Endothelial cell of umbilical vein (primary cell): ENCODE measurements at regions not wholly inside any gene's neighbourhood (a gene's known extent, or its start where the extent isn't known, plus 50 kb on each side); places are given as distances from the start of the nearest gene placed in this dataset.

Experiments used
- BruUV-seq: library from RNA; stranded (reverse); fragments of 400-500 nt; replicated peaks from 2 replicates; lab custom pipeline; 2021; lab: Mats Ljungman, UMichigan
- CTCF ChIA-PET: fragments of 300-600, 350-600 bp; sonication (Branson Sonifier 250); formaldehyde crosslinking; loops from one replicate; lab custom pipeline; 2021; ENCODE audit warnings: antibody characterized with exemption, inconsistent platforms; lab: Charles Lee
- POLR2A ChIA-PET: fragments of 300-600, 350-600 bp; sonication (Branson Sonifier 250); formaldehyde crosslinking; loops from one replicate; lab custom pipeline; 2021; ENCODE audit warnings: antibody characterized with exemption, inconsistent platforms; lab: Charles Lee
- DNase-seq: peaks from one replicate; pipeline ENCODE4 v3.0.0-alpha.2; 2011; ENCODE audit warnings: low read depth, low spot score
- FAIRE-seq: peaks from 2 replicates; lab custom pipeline; 2011; peaks lifted over from hg19 to GRCh38; lab: Jason Lieb, UNC
- H2AFZ ChIP-seq: 2 replicates; pipeline ENCODE4 v1.6.0; 2012; ENCODE audit warnings: low read depth, low read length, control low read depth, inconsistent platforms
- H3K27ac ChIP-seq: 2 replicates; pipeline ENCODE4 v1.5.1; 2011; ENCODE audit warnings: low read depth, mild to moderate bottlenecking, control low read depth, low read length, moderate library complexity; ENCODE audit not compliant: insufficient read depth
- H3K27me3 ChIP-seq, 2 experiments: 2 replicates each; pipeline versions ENCODE4 v1.6.0 to v1.6.1; 2011; ENCODE audit warnings: low read length in 2 of 2, mixed read lengths in 1 of 2; ENCODE audit not compliant: control insufficient read depth in 2 of 2, insufficient read depth in 2 of 2
- H3K36me3 ChIP-seq, 2 experiments: 2 replicates in 1 of 2; 3 replicates in 1 of 2; pipeline ENCODE4 v1.5.1; 2011; ENCODE audit warnings: low read length in 2 of 2, mild to moderate bottlenecking in 1 of 2, moderate library complexity in 1 of 2; ENCODE audit not compliant: control insufficient read depth in 2 of 2, insufficient read depth in 2 of 2; ENCODE audit errors: extremely low read depth in 1 of 2
- H3K4me1 ChIP-seq: 3 replicates; pipeline ENCODE4 v1.5.1; 2011; ENCODE audit warnings: mild to moderate bottlenecking, low read length; ENCODE audit not compliant: control insufficient read depth, insufficient read depth; ENCODE audit errors: extremely low read depth
- H3K4me2 ChIP-seq: 2 replicates; pipeline ENCODE4 v1.6.1; 2011; ENCODE audit warnings: low read length, control low read depth, mixed read lengths; ENCODE audit not compliant: insufficient read depth
- H3K4me3 ChIP-seq, 3 experiments: fragments of 200-600 bp in 1 of 3; sonication (generic), shearing (Covaris generic) in 1 of 3; replicated peaks in 1 of 3; 2 replicates each; pipeline ENCODE4 v1.5.1; 2011 to 2016; ENCODE audit warnings: control low read depth in 3 of 3, low read length in 3 of 3, mild to moderate bottlenecking in 2 of 3, inconsistent platforms in 1 of 3, low read depth in 1 of 3, moderate library complexity in 1 of 3; ENCODE audit not compliant: insufficient read depth in 1 of 3
- H3K79me2 ChIP-seq: 2 replicates; pipeline ENCODE4 v1.6.0; 2012; ENCODE audit warnings: low read length, inconsistent platforms; ENCODE audit not compliant: control insufficient read depth, insufficient read depth
- H3K9ac ChIP-seq: replicated peaks from 2 replicates; pipeline ENCODE3; 2011; ENCODE audit warnings: low read length, control low read depth; ENCODE audit not compliant: insufficient read depth; ENCODE audit errors: extremely low read depth
- H3K9me1 ChIP-seq: replicated peaks from 3 replicates; pipeline ENCODE4 v1.6.0; 2011; ENCODE audit warnings: mild to moderate bottlenecking, low read length; ENCODE audit not compliant: control insufficient read depth, insufficient read depth; ENCODE audit errors: extremely low read depth
- H3K9me3 ChIP-seq: replicated peaks from 2 replicates; pipeline ENCODE4 v1.5.1; 2012; ENCODE audit warnings: low read length, inconsistent platforms; ENCODE audit not compliant: control insufficient read depth, insufficient read depth
- H4K20me1 ChIP-seq: replicated peaks from 2 replicates; pipeline ENCODE3; 2011; ENCODE audit warnings: mild to moderate bottlenecking, low read length; ENCODE audit not compliant: control insufficient read depth, insufficient read depth; ENCODE audit errors: extremely low read depth
- CTCF ChIP-seq, 2 donors: IDR thresholded peaks; 1 replicate in 1 of 2; 2 replicates in 1 of 2; pipeline ENCODE4 v1.5.1; 2011; ENCODE audit warnings: low read length in 2 of 2, mild to moderate bottlenecking in 2 of 2, moderate library complexity in 2 of 2, control low read depth in 1 of 2, inconsistent platforms in 1 of 2, low read depth in 1 of 2; ENCODE audit not compliant: insufficient read depth in 1 of 2; ENCODE audit errors: extremely low read depth in 1 of 2
- EZH2 ChIP-seq: IDR thresholded peaks from 2 replicates; pipeline ENCODE4 v1.6.1; 2012; ENCODE audit warnings: borderline replicate concordance, low read depth, mild to moderate bottlenecking, moderate library complexity, low read length, inconsistent platforms; ENCODE audit not compliant: severe bottlenecking
- FOS ChIP-seq: IDR thresholded peaks from 2 replicates; pipeline ENCODE4 v1.6.1; 2011; ENCODE audit warnings: mild to moderate bottlenecking, low read length, moderate library complexity, borderline replicate concordance; ENCODE audit not compliant: insufficient read depth
- GATA2 ChIP-seq: IDR thresholded peaks from 2 replicates; pipeline ENCODE4 v1.7.0; 2011; ENCODE audit warnings: low read depth, mild to moderate bottlenecking, moderate library complexity, mixed read lengths, low read length; ENCODE audit not compliant: insufficient read length, insufficient read depth
- MYC ChIP-seq: IDR thresholded peaks from one replicate; pipeline ENCODE4 v1.6.1; 2011; ENCODE audit warnings: mild to moderate bottlenecking, low read depth, low read length
- dilution Hi-C: fragments of 300-500 bp; cut with MboI; formaldehyde crosslinking; loops from one replicate; pipeline ENCODE4 v1.15.0; 2019; ENCODE audit warnings: low sequenced_read_pairs; ENCODE audit not compliant: extremely low pct_ligation_motif_present
- intact Hi-C: fragments of 100-400 bp; cut with micrococcal nuclease; formaldehyde crosslinking; loops from one replicate; pipeline ENCODE4 v1.10.0; 2022

GRCh38 chr3:116896116-116896515, 186.5 kb downstream of the TUSC7 start:
- POLR2A ChIA-PET, result no interaction called here
- dilution Hi-C loops (no loop called here), intact Hi-C loops (loop anchor here (10.0 kb wide), 1 partner anchor 1669 kb away; no protein-coding TSS in a partner anchor)

More at GRCh38 chr3:116896116-116896515, 186.5 kb downstream of the TUSC7 start:
- Histone ChIP-seq H3K9ac (no peak overlapping the region), H2AFZ (no peak overlapping the region), H3K9me1 (no peaks in the 10 kb centered on the region), H3K4me3 (no peak overlapping the region), H3K79me2 (no peaks in the 10 kb centered on the region), H3K4me1 (no peaks in the 10 kb centered on the region), H4K20me1 (no peaks in the 10 kb centered on the region), H3K9me3 (no peaks in the 10 kb centered on the region), H3K27me3 (no peaks in the 10 kb centered on the region), H3K4me2 (no peak overlapping the region), H3K27ac (no peak overlapping the region), H3K36me3 (no peaks in the 10 kb centered on the region)
- DNase-seq (no peak), FAIRE-seq (no peak)
- CTCF ChIA-PET, result no interaction called here
- no TSS peak for BruUV-seq
- TF ChIP-seq EZH2 (no peak), MYC (no peak), GATA2 (no peak), FOS (no peak), CTCF (IDR thresholded peaks at IDR 0.05; ENCODE audit: extremely low read depth in 1 of 2, insufficient read depth in 1 of 2, low read depth in 1 of 2, low read length in 2 of 2) (no peak)
